HG03066 (cell line): ENCODE measurements at regions not wholly inside any gene's neighbourhood (a gene's known extent, or its start where the extent isn't known, plus 50 kb on each side); places are given as distances from the start of the nearest gene placed in this dataset.
"Not testable (repeated sequence)": the region's sequence is repeated elsewhere in the genome, so short reads cannot be mapped to it uniquely, and the experiment has no call there.

Source experiments
- ATAC-seq: cut with Tn5 transposase; IDR thresholded peaks from one replicate; pipeline ENCODE4 v1.9.1; 2021; ENCODE audit warnings: low read depth; ENCODE audit not compliant: unreplicated experiment

DNA sequence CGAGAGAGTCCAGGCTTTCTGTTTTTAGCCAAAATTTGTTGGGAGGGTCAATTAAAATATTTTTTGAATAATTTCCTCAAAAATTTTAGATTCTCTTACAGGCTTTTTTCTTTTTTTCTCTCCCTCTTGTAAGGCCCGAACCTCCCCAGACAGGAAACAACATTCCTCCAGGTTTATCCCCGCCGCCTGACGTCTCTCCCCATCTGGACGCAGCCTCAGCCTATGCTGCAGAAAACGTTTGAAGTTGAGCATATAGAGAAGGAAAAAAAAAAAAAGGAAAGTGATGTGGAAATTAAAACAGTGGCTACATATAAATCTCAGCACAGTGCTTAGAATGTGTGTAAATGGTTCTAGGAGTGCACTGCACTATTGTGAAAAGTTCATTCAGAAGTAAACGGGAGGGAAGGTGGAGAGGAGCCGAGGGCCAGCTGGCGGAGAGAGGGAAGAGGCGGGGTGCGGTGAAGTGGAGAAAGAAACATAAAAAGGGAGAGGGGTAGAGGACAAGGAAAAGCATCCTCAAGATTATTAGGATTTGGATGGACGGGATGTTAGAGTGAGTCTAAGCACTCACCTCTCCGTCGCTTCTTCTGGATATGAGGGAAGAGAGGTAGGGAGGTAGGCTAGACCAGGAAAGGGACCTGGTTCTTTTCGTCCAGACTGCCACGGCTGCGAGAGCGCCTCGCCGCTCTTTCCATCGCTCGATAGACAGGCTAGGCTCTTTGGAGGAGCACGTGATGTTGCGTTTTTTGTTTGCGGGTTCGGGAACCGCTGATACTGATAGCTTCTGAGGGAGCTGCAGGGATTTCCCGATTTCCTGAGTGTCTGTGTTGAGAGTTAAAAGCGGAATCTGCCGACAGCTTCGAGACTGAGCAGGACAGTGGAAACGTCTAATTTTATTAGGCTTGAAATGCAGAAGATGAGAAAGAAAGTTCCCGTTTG is 98.7 kb downstream of the TRIM27 start:
- no peak for ATAC-seq

DNA sequence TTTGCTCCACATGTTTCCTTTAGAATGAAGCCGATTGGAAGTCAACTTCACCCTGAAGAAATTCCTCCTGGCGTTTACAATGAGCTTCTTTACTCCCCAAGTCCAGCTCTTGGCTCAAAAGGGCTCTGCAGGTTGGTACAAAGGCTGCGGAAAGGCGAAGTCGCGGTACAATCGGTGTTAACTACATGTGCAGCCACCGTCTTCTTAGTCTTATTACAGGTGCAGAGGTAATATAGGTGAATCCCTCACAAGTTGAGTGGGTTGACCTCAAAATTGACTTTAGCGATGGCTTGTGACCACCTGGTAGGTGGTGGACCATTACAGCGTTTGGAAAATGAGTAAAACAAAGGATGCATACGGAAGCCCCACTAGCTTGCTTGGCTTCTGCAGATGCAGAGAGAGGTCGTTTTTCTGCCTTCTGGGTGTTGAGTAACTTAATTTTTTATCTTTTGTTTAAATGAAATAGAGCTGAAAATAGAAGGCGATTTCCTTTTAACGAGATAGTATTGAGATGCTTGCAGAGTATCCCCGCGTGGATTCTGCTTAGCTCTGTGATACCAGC is 98.0 kb downstream of the TRIM27 start:
- ATAC-seq = no peak

- ATAC-seq = not testable (repeated sequence)
Measured at GRCh38 chr6:28831683-28832082, 92.1 kb downstream of the TRIM27 start.

DNA sequence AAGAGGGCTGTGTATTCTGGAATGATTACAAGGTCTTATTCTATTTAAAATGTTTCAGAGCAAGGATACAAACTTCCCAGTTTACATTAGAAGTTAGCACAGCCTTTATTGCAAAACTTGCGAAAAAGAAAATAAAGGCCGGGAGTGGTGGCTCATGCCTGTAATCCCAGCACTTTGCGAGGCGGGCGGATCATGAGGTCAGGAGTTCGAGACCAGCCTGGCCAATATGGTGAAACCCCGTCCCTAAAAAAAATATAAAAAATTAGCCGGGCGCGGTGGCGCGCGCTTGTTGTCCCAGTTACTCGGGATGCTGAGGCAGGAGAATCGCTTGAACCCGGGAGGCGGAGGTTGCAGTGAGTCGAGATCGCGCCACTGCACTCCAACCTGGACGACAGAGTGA is 87.1 kb downstream of the TRIM27 start:
- ATAC-seq = not testable (repeated sequence)

DNA sequence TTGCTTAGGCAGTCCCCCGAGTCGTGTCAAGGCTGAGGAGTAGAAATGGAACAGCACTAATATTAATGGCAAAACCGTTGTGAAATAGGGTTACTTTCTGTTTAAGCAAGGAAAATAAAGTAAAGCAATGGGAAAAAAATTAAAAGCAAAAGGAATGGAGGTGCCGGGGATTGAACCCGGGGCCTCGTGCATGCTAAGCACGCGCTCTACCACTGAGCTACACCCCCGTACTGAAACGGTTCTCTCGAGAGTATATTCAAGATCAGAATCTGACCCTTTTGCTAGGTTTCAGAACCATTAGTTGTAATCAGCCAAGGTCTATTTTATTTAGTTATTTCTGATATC is 85.5 kb downstream of the TRIM27 start:
- peak; percentile 41 for ATAC-seq

DNA sequence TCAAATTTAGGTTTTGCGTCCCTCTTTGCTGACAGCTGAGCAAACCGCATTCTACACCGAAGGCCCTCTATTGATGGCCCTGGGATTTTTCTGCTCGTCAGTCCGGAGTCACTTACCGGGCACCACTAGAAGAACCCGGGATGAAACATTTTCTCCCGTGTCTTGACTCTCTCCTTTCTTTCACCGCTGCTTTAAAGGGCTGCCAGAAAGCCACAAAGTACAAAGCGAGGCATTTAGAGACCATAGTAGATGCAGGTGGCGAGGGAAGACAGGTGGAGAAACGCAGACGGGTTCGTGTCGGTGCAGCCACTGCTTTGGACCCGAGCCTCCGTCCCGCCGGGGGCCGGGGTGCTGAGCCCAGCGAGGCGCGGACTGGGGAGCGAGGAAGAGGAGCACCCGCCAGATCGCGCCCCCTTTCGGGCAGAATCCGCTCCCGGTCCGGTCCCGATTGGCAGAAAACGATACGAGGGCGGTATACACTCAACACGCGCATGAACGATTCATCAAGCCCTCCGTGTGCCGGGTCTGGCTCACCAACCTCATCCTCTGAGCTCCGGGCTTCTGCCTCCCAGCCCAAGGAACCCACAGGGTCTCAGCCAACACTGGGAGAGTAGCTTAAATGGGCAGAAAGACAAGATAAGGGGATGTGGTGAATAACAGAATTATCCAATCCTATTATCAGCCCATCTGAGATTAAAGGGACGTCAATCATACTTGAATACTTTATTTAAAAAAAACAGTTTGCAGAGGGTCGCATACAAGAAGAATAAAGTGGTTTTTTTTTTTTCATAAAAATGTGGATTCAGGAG is 84.9 kb downstream of the TRIM27 start:
- ATAC-seq = peak; percentile 76

GRCh38 chr6:28839443-28840120 is 84.2 kb downstream of the TRIM27 start:
- no peak for ATAC-seq

DNA sequence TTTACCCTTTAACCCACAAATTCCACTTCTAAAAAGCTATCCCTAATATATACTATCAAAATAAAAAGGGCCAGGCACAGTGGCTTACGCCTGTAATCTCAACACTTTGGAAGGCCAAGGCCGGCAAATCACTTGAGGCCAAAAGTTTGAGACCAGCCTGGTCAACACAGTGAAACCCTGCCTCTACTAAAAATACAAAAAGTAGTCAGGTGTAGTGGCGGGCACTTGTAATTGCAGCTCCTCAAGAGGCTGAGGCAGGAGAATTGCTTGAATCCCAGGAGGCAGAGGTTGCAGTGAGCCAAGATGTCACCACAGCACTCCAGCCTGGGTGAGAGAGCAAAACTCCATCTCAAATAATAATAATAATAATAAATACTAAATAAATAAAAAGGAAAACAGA is 82.5 kb downstream of the TRIM27 start:
- no peak for ATAC-seq

DNA sequence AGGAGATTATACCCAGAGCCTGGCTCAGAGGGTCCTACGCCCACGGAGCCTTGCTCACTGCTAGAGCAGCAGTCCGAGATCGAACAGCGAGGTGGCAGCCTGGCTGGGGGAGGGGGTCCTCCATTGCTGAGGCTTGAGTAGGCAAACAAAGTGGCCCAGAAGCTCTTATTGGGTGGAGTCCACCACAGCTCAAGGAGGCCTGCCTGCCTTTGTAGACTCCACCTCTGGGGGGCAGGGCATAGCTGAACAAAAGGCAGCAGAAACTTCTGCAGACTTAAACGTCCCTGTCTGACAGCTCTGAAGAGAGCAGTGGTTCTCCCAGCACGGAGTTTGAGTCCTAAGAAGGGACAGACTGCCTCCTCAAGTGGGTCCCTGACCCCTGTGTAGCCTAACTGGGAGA is 75.0 kb downstream of the TRIM27 start:
- not testable (repeated sequence) for ATAC-seq
